Tibial nerve (tissue), 4 donors: ENCODE measurements at regions not wholly inside any gene's neighbourhood (a gene's known extent, or its start where the extent isn't known, plus 50 kb on each side); places are given as distances from the start of the nearest gene placed in this dataset.

Source experiments
- CTCF ChIP-seq, 5 experiments: fragments of 200-600 bp in 3 of 5; fragments of 450-650 bp in 2 of 5; sonication (generic) in 3 of 5; IDR thresholded peaks; one replicate each; pipeline ENCODE4 v1.5.1; 2016 to 2019; ENCODE audit warnings: antibody characterized with exemption in 5 of 5, mild to moderate bottlenecking in 3 of 5, moderate library complexity in 2 of 5
- EP300 ChIP-seq, 2 donors: sonication (generic); formaldehyde crosslinking; IDR thresholded peaks; one replicate each; pipeline ENCODE4 v1.6.1; 2017; ENCODE audit warnings: antibody characterized with exemption in 2 of 2, mild to moderate bottlenecking in 1 of 2
- POLR2A ChIP-seq, 2 donors: fragments of 450-650 bp; IDR thresholded peaks; one replicate each; pipeline ENCODE4 v1.6.1; 2017; ENCODE audit warnings: antibody characterized with exemption in 2 of 2, mild to moderate bottlenecking in 2 of 2, moderate library complexity in 2 of 2

DNA sequence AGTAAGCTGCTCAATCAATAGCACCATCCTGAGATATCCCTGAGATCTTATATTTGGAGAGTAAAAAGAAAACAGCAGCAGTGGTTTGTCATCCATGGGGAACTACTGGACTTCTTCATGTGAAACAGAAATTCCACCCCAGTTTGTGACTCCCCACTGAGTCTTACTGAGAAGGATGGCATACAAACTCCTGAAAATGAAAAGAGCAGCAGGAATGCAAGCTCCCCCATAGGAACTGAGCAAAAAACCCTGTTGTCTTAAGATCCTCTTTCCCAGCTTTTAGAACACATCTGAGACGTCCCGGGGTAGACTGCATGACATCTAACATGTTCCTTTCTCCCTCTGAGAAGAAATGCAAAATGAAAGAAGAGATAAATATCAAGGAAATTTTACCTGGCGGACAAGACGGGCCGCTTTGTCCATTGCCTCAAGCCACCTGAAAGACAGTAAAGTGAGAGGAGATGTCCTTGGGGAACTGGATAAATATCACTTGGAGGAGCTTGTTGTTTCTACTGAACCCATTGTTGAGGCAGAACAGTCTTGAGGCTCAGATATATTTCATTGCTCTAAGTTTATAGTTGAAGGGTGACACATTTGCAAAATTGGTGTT, 117.1 kb downstream of the NUDT12 start:
- TF ChIP-seq CTCF (IDR thresholded peaks at IDR 0.05) = no peak
- no peak for TF ChIP-seq EP300 (IDR thresholded peaks at IDR 0.05)
- no peak for TF ChIP-seq POLR2A (IDR thresholded peaks at IDR 0.05)
